ENCODE measurements at regions not wholly inside any gene's neighbourhood (a gene's known extent, or its start where the extent isn't known, plus 50 kb on each side); places are given as distances from the start of the nearest gene placed in this dataset.

GRCh38 chr20:54820392-54820791 lies 345.0 kb downstream of the DOK5 start:
- TF ChIP-seq POLR2A (IDR thresholded peaks at IDR 0.05) = no peak
- TF ChIP-seq CTCF (IDR thresholded peaks at IDR 0.05) = no peak
